H1 (cell line): ENCODE measurements at regions not wholly inside any gene's neighbourhood (a gene's known extent, or its start where the extent isn't known, plus 50 kb on each side); places are given as distances from the start of the nearest gene placed in this dataset.

Source experiments
- CHD7 ChIP-seq: fragments of 300-600 bp; sonication (generic); IDR thresholded peaks from 2 replicates; pipeline ENCODE4 v1.7.1; 2012; ENCODE audit warnings: low read length, moderate library complexity, mild to moderate bottlenecking, inconsistent platforms; ENCODE audit not compliant: insufficient replicate concordance
- EP300 ChIP-seq, 2 experiments: IDR thresholded peaks; 1 replicate in 1 of 2; 2 replicates in 1 of 2; pipeline ENCODE4 v1.6.1; 2011 to 2012; ENCODE audit warnings: low read depth in 2 of 2, low read length in 2 of 2, mild to moderate bottlenecking in 2 of 2, borderline replicate concordance in 1 of 2, inconsistent platforms in 1 of 2, moderate library complexity in 1 of 2

- no peak for TF ChIP-seq CHD7
- no peak for TF ChIP-seq EP300 (IDR thresholded peaks at IDR 0.05; ENCODE audit: borderline replicate concordance in 1 of 2, low read depth in 2 of 2, low read length in 2 of 2)
Observed at GRCh38 chr20:55258559-55258958, 746.8 kb downstream of the CBLN4 start (continued).
